GM12878 (cell line): ENCODE measurements at regions not wholly inside any gene's neighbourhood (a gene's known extent, or its start where the extent isn't known, plus 50 kb on each side); places are given as distances from the start of the nearest gene placed in this dataset.

Experiments used
- ATAC-seq: fragments of 200-7000 bp; cut with Tn5 transposase; 3 replicates; pipeline ENCODE4 v1.9.1; 2020; ENCODE audit warnings: mild to moderate bottlenecking, moderate library complexity
- BruUV-seq: library from RNA; stranded (reverse); fragments of 400-500 nt; replicated peaks from 2 replicates; lab custom pipeline; 2021; lab: Mats Ljungman, UMichigan
- CTCF ChIA-PET: fragments of 300-600 bp; sonication (Branson Sonifier 250); formaldehyde crosslinking; extraction: SDS; loops from one replicate; lab custom pipeline; 2021; ENCODE audit warnings: inconsistent platforms; lab: Yijun Ruan, JAX
- POLR2A ChIA-PET: fragments of 350-600 bp; formaldehyde crosslinking; extraction: SDS; loops from one replicate; lab custom pipeline; 2021; ENCODE audit warnings: inconsistent platforms; lab: Charles Lee
- RAD21 ChIA-PET: fragments of 300-600 bp; sonication (Branson Sonifier 250); formaldehyde crosslinking; loops from one replicate; lab custom pipeline; 2023; ENCODE audit warnings: antibody characterized with exemption; ENCODE audit not compliant: unreplicated experiment; lab: Charles Lee
- SMC1A ChIA-PET: fragments of 300-600 bp; sonication (Branson Sonifier 250); formaldehyde crosslinking; loops from one replicate; lab custom pipeline; 2023; ENCODE audit not compliant: unreplicated experiment, uncharacterized antibody; lab: Charles Lee
- DNase-seq: peaks from one replicate; pipeline ENCODE4 v3.0.0-alpha.2; 2011; ENCODE audit warnings: low read depth, low spot score
- FAIRE-seq: peaks from 3 replicates; lab custom pipeline; 2011; peaks lifted over from hg19 to GRCh38; lab: Jason Lieb, UNC
- H2AFZ ChIP-seq: 2 replicates; pipeline ENCODE4 v1.6.0; 2011; ENCODE audit warnings: low read depth, low read length, control low read depth; ENCODE audit not compliant: control insufficient read depth
- H3K27ac ChIP-seq: 2 replicates; pipeline ENCODE4 v1.5.1; 2011; ENCODE audit warnings: control low read depth; ENCODE audit not compliant: control insufficient read depth, insufficient read depth
- H3K27me3 ChIP-seq, 2 experiments: replicated peaks in 1 of 2; 2 replicates each; pipeline versions ENCODE4 v1.6.0 to v1.6.1; 2011; ENCODE audit warnings: low read length in 1 of 2; ENCODE audit not compliant: control insufficient read depth in 2 of 2, insufficient read depth in 2 of 2
- H3K36me3 ChIP-seq, 2 experiments: 2 replicates each; pipeline ENCODE4 v1.5.1; 2011; ENCODE audit warnings: low read length in 1 of 2; ENCODE audit not compliant: control insufficient read depth in 2 of 2, insufficient read depth in 2 of 2
- H3K4me1 ChIP-seq: 2 replicates; pipeline ENCODE4 v1.6.1; 2011; ENCODE audit warnings: mild to moderate bottlenecking, low read length, moderate library complexity, mixed read lengths; ENCODE audit not compliant: control insufficient read depth, insufficient read depth
- H3K4me2 ChIP-seq: 2 replicates; pipeline ENCODE4 v1.6.0; 2011; ENCODE audit warnings: control low read depth; ENCODE audit not compliant: control insufficient read depth, insufficient read depth
- H3K4me3 ChIP-seq: fragments of 200-600 bp; sonication (generic); 2 replicates; pipeline ENCODE4 v1.5.1; 2016
- H3K79me2 ChIP-seq: 2 replicates; pipeline ENCODE4 v1.6.0; 2011; ENCODE audit warnings: low read length; ENCODE audit not compliant: control insufficient read depth, insufficient read depth
- H3K9ac ChIP-seq: 2 replicates; pipeline ENCODE4 v1.8.0; 2011; ENCODE audit warnings: low read length, control low read depth, mixed read lengths; ENCODE audit not compliant: control insufficient read depth, insufficient read depth
- H3K9me3 ChIP-seq: replicated peaks from 3 replicates; pipeline ENCODE4 v1.5.1; 2011; ENCODE audit warnings: mild to moderate bottlenecking, low read length; ENCODE audit not compliant: control insufficient read depth, insufficient read depth
- H4K20me1 ChIP-seq: 2 replicates; pipeline ENCODE4 v1.6.0; 2011; ENCODE audit not compliant: control insufficient read depth, insufficient read depth
- BCL11A ChIP-seq: IDR thresholded peaks from 2 replicates; pipeline ENCODE4 v1.6.1; 2011; ENCODE audit warnings: low read depth, low read length
- CHD2 ChIP-seq: IDR thresholded peaks from 2 replicates; pipeline ENCODE4 v1.6.1; 2011; ENCODE audit warnings: low read depth, low read length, improper control_type of control experiment, borderline replicate concordance
- E2F4 ChIP-seq: IDR thresholded peaks from 2 replicates; pipeline ENCODE4 v1.6.1; 2012; ENCODE audit warnings: low read depth, low read length, improper control_type of control experiment
- EGR1 ChIP-seq, 2 experiments: IDR thresholded peaks; 1 replicate in 1 of 2; 2 replicates in 1 of 2; pipeline ENCODE4 v1.6.1; 2011 to 2012; ENCODE audit warnings: low read depth in 2 of 2, low read length in 2 of 2, borderline replicate concordance in 1 of 2, mild to moderate bottlenecking in 1 of 2, moderate library complexity in 1 of 2
- EP300 ChIP-seq, 2 experiments: fragments of 150-350 bp in 1 of 2; IDR thresholded peaks; 2 replicates each; pipeline ENCODE4 v1.6.1; 2011 to 2012; ENCODE audit warnings: low read depth in 2 of 2, low read length in 2 of 2, borderline replicate concordance in 1 of 2, improper control_type of control experiment in 1 of 2, inconsistent platforms in 1 of 2; ENCODE audit not compliant: control insufficient read depth in 1 of 2
- FOXK2 ChIP-seq: fragments of 450-650 bp; IDR thresholded peaks from 2 replicates; pipeline ENCODE4 v1.6.1; 2017; ENCODE audit warnings: mild to moderate bottlenecking, moderate library complexity
- IRF5 ChIP-seq: fragments of 450-650 bp; IDR thresholded peaks from 2 replicates; pipeline ENCODE4 v1.6.1; 2017; ENCODE audit warnings: borderline replicate concordance
- POU2F2 ChIP-seq: IDR thresholded peaks from 3 replicates; pipeline ENCODE4 v1.6.1; 2011; ENCODE audit warnings: low read depth, mild to moderate bottlenecking, low read length, borderline replicate concordance
- SUPT20H ChIP-seq: IDR thresholded peaks from 2 replicates; pipeline ENCODE4 v1.6.1; 2011; ENCODE audit warnings: low read depth, mild to moderate bottlenecking, low read length, moderate library complexity, borderline replicate concordance; ENCODE audit not compliant: control insufficient read depth
- ZNF687 ChIP-seq: fragments of 450-650 bp; IDR thresholded peaks from 2 replicates; pipeline ENCODE4 v1.6.1; 2017; ENCODE audit warnings: mild to moderate bottlenecking, moderate library complexity
- ZSCAN29 ChIP-seq: fragments of 450-650 bp; IDR thresholded peaks from 2 replicates; pipeline ENCODE4 v1.6.1; 2017; ENCODE audit warnings: mild to moderate bottlenecking, moderate library complexity
- WGBS: methylation state at CpG from one replicate; pipeline ENCODE4 v1.1.6; 2016; ENCODE audit warnings: low lambda C conversion rate; ENCODE audit not compliant: insufficient replicate concordance, insufficient coverage; ENCODE audit errors: missing lambda C conversion rate; 5-methylcytosine and 5-hydroxymethylcytosine counted together
- in situ Hi-C: fragments of 300-500 bp; cut with MboI; formaldehyde crosslinking; loops from 9 replicates; pipeline ENCODE4 v1.14.3; 2018; ENCODE audit warnings: mixed read lengths
- intact Hi-C: fragments of 100-400 bp; cut with micrococcal nuclease; formaldehyde crosslinking; loops from one replicate; pipeline ENCODE4 v1.14.2; 2022; ENCODE audit not compliant: unreplicated experiment

- DNase-seq: no peak
- no peak for FAIRE-seq
- ATAC-seq: no peak
- no peaks in the 10 kb centered on the region for H3K27me3 ChIP-seq
- no peak overlapping the region for H3K4me2 ChIP-seq
- intact Hi-C loops (no loop called here), in situ Hi-C loops (no loop called here)
- TF ChIP-seq IRF5: no peak
- BruUV-seq: no TSS peak
- ChIA-PET CTCF (interaction anchor here (1.9 kb wide), 1 partner anchor 46 kb away, joined by 5 read pairs; no protein-coding TSS in a partner anchor), RAD21 (no interaction called here), POLR2A (no interaction called here), SMC1A (no interaction called here)
- WGBS: 18% methylated on average over 6 of the region's 6 CpGs
- no peaks in the 10 kb centered on the region for H3K79me2 ChIP-seq
- no peak overlapping the region for H3K9ac ChIP-seq
- H3K4me3 ChIP-seq: no peak overlapping the region
- no peak overlapping the region for H3K27ac ChIP-seq
- no peaks in the 10 kb centered on the region for H4K20me1 ChIP-seq
- H2AFZ ChIP-seq: no peak overlapping the region
- H3K36me3 ChIP-seq: no peaks in the 10 kb centered on the region
- no peaks in the 10 kb centered on the region for H3K4me1 ChIP-seq
- no peaks in the 10 kb centered on the region; the same call in 2 of the 3 replicates for H3K9me3 ChIP-seq
Measured at GRCh38 chr16:6035161-6035560, 937.6 kb upstream of the EEF2KMT start.

- FAIRE-seq: no peak
- ATAC-seq: no peak
- intact Hi-C loops (no loop called here), in situ Hi-C loops (no loop called here)
- no peak for DNase-seq
- Histone ChIP-seq H3K4me2 (no peak overlapping the region), H4K20me1 (no peaks in the 10 kb centered on the region), H2AFZ (no peak overlapping the region), H3K27ac (no peak overlapping the region), H3K36me3 (no peaks in the 10 kb centered on the region), H3K9ac (no peak overlapping the region), H3K27me3 (no peaks in the 10 kb centered on the region), H3K79me2 (no peaks in the 10 kb centered on the region), H3K9me3 (no peaks in the 10 kb centered on the region; the same call in 2 of the 3 replicates), H3K4me3 (no peak overlapping the region), H3K4me1 (no peaks in the 10 kb centered on the region)
- POLR2A ChIA-PET: no interaction called here
- no TSS peak for BruUV-seq
- CTCF ChIA-PET: no interaction called here
- WGBS: 73% methylated on average over 4 of the region's 4 CpGs
- RAD21 ChIA-PET: no interaction called here
- SMC1A ChIA-PET: no interaction called here
- TF ChIP-seq SUPT20H: no peak
- no peak for TF ChIP-seq EP300 (IDR thresholded peaks at IDR 0.05; ENCODE audit: borderline replicate concordance in 1 of 2, control insufficient read depth in 1 of 2, low read depth in 2 of 2, low read length in 2 of 2)
- TF ChIP-seq ZSCAN29: no peak
- TF ChIP-seq BCL11A: no peak
- no peak for TF ChIP-seq ZNF687
- no peak for TF ChIP-seq EGR1 (IDR thresholded peaks at IDR 0.05; ENCODE audit: borderline replicate concordance in 1 of 2, low read depth in 2 of 2, low read length in 2 of 2)
- no peak for TF ChIP-seq FOXK2
- no peak for TF ChIP-seq E2F4
- no peak for TF ChIP-seq CHD2
- no peak for TF ChIP-seq POU2F2
Measured at GRCh38 chr16:6034511-6034910, 936.9 kb upstream of the EEF2KMT start.
